MM.1S (cell line): ENCODE measurements at regions not wholly inside any gene's neighbourhood (a gene's known extent, or its start where the extent isn't known, plus 50 kb on each side); places are given as distances from the start of the nearest gene placed in this dataset.

Experiments used
- EZH2phosphoT487 ChIP-seq: fragments of 300-600 bp; sonication (generic); IDR thresholded peaks from 2 replicates; pipeline ENCODE4 v1.6.1; 2018; ENCODE audit warnings: antibody characterized with exemption, low read length
- TF ChIP-seq, protein P1 (sequence below): fragments of 300-600 bp; sonication (generic); IDR thresholded peaks from 2 replicates; pipeline ENCODE4 v1.5.1; 2016; ENCODE audit warnings: antibody characterized with exemption, low read length, mixed read lengths

DNA sequence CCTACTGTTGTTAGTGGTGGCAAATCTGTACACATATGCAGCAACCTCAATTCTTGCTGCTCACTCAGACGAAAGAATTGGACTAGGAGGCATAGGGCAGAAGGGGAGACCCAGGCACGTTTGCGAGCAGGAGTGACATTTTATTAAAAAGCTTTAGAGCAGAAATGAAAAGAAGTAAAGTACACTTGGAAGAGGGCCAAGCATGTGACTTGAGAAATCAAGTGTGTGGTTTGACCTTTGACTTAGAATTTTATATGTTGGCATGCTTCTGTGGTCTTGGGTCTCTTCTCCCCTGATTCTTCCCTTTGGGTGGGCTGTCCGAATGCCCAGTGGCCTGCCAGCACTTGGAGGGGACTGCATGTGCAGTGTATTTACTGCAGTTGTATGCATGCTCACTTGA lies 205.5 kb upstream of the SEMA3D start:
- TF ChIP-seq, protein P1, sequence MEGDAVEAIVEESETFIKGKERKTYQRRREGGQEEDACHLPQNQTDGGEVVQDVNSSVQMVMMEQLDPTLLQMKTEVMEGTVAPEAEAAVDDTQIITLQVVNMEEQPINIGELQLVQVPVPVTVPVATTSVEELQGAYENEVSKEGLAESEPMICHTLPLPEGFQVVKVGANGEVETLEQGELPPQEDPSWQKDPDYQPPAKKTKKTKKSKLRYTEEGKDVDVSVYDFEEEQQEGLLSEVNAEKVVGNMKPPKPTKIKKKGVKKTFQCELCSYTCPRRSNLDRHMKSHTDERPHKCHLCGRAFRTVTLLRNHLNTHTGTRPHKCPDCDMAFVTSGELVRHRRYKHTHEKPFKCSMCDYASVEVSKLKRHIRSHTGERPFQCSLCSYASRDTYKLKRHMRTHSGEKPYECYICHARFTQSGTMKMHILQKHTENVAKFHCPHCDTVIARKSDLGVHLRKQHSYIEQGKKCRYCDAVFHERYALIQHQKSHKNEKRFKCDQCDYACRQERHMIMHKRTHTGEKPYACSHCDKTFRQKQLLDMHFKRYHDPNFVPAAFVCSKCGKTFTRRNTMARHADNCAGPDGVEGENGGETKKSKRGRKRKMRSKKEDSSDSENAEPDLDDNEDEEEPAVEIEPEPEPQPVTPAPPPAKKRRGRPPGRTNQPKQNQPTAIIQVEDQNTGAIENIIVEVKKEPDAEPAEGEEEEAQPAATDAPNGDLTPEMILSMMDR = no peak
- no peak for TF ChIP-seq EZH2phosphoT487
